HG03060 (cell line): ENCODE measurements at regions not wholly inside any gene's neighbourhood (a gene's known extent, or its start where the extent isn't known, plus 50 kb on each side); places are given as distances from the start of the nearest gene placed in this dataset.
A peak's percentile ranks its signal among the peaks of the same experiment; 100 is the strongest.
"Not testable (repeated sequence)": the region's sequence is repeated elsewhere in the genome, so short reads cannot be mapped to it uniquely, and the experiment has no call there.

Experiments used
- ATAC-seq: cut with Tn5 transposase; IDR thresholded peaks from one replicate; pipeline ENCODE4 v1.9.1; 2021; ENCODE audit warnings: low read depth, moderate number of reproducible peaks; ENCODE audit not compliant: unreplicated experiment

GRCh38 chr4:111960241-111960667 lies 185.0 kb upstream of the FAM241A start:
- ATAC-seq: peak; percentile 97

- not testable (repeated sequence) for ATAC-seq
Observed at GRCh38 chr4:111961026-111961425, 184.2 kb upstream of the FAM241A start.

GRCh38 chr4:111961809-111962208 lies 183.4 kb upstream of the FAM241A start:
- ATAC-seq: no peak

- no peak for ATAC-seq
Observed at GRCh38 chr4:111963158-111963700, 182.0 kb upstream of the FAM241A start.

GRCh38 chr4:111977419-111977965 lies 167.8 kb upstream of the FAM241A start:
- no peak for ATAC-seq

GRCh38 chr4:111979921-111980320 lies 165.3 kb upstream of the FAM241A start:
- no peak for ATAC-seq

- ATAC-seq: no peak
Observed at GRCh38 chr4:111982089-111982488, 163.2 kb upstream of the FAM241A start.

GRCh38 chr4:111984169-111984819 lies 161.0 kb upstream of the FAM241A start:
- no peak for ATAC-seq

- ATAC-seq: no peak
Observed at GRCh38 chr4:111985426-111985825, 159.8 kb upstream of the FAM241A start.

- no peak for ATAC-seq
Observed at GRCh38 chr4:111986095-111986494, 159.2 kb upstream of the FAM241A start.

GRCh38 chr4:111988514-111988913 lies 156.7 kb upstream of the FAM241A start:
- no peak for ATAC-seq

GRCh38 chr4:111989817-111990216 lies 155.4 kb upstream of the FAM241A start:
- no peak for ATAC-seq

GRCh38 chr4:111991163-111991562 lies 154.1 kb upstream of the FAM241A start:
- ATAC-seq: peak; percentile 92

- ATAC-seq: no peak
Observed at GRCh38 chr4:111991797-111992196, 153.5 kb upstream of the FAM241A start.

- ATAC-seq: no peak
Observed at GRCh38 chr4:111992351-111993168, 152.7 kb upstream of the FAM241A start.

- no peak for ATAC-seq
Observed at GRCh38 chr4:111994392-111994791, 150.9 kb upstream of the FAM241A start.

GRCh38 chr4:111997785-111998184 lies 147.5 kb upstream of the FAM241A start:
- ATAC-seq: no peak

GRCh38 chr4:111999801-112000200 lies 145.5 kb upstream of the FAM241A start:
- no peak for ATAC-seq

- ATAC-seq: no peak
Observed at GRCh38 chr4:112001041-112001440, 144.2 kb upstream of the FAM241A start.

GRCh38 chr4:112002248-112002661 lies 143.0 kb upstream of the FAM241A start:
- ATAC-seq: no peak

- no peak for ATAC-seq
Observed at GRCh38 chr4:112003231-112003907, 141.9 kb upstream of the FAM241A start.
